HCT116 (cell line): ENCODE measurements at regions not wholly inside any gene's neighbourhood (a gene's known extent, or its start where the extent isn't known, plus 50 kb on each side); places are given as distances from the start of the nearest gene placed in this dataset.

Experiments
- ATAC-seq: fragments of 200-7000 bp; cut with Tn5 transposase; 2 replicates; pipeline ENCODE4 v1.9.1; 2020; ENCODE audit warnings: mild to moderate bottlenecking, moderate library complexity
- BruUV-seq: library from RNA; stranded (reverse); fragments of 400-500 nt; replicated peaks from 2 replicates; lab custom pipeline; 2021; lab: Mats Ljungman, UMichigan
- CTCF ChIA-PET: fragments of 300-600 bp; sonication (Branson Sonifier 250); formaldehyde crosslinking; loops from one replicate; lab custom pipeline; 2021; ENCODE audit warnings: antibody characterized with exemption; lab: Charles Lee
- POLR2A ChIA-PET: fragments of 300-600, 350-600 bp; sonication (Branson Sonifier 250); formaldehyde crosslinking; loops from one replicate; lab custom pipeline; 2021; ENCODE audit warnings: antibody characterized with exemption; lab: Charles Lee
- RAD21 ChIA-PET, 2 experiments: fragments of 300-600 bp; sonication (Branson Sonifier 250); formaldehyde crosslinking; loops; one replicate each; lab custom pipeline; 2023; ENCODE audit warnings: low total read pairs in 2 of 2; ENCODE audit not compliant: uncharacterized antibody in 2 of 2, unreplicated experiment in 2 of 2, low non-redundant PET in 1 of 2; lab: Charles Lee
- DNase-seq: peaks from one replicate; pipeline ENCODE4 v3.0.0-alpha.2; 2010; ENCODE audit warnings: low read depth, low spot score
- H2AFZ ChIP-seq: fragments of 200-600 bp; shearing (Covaris generic), sonication (generic); 2 replicates; pipeline ENCODE4 v1.6.1; 2017; ENCODE audit warnings: low read depth, mixed run types, mixed read lengths, antibody characterized with exemption, low read length; ENCODE audit not compliant: poor library complexity, severe bottlenecking
- H3K27ac ChIP-seq: 2 replicates; pipeline ENCODE4 v1.5.1; 2012; ENCODE audit warnings: low read depth, low read length
- H3K27me3 ChIP-seq: fragments of 200-600 bp; sonication (generic); 2 replicates; pipeline ENCODE4 v1.6.1; 2016; ENCODE audit warnings: mixed run types, low read length, mixed read lengths; ENCODE audit not compliant: insufficient read depth
- H3K36me3 ChIP-seq, 2 experiments: fragments of 200-500 bp in 1 of 2; fragments of 200-600 bp in 1 of 2; sonication (Bioruptor generic) in 1 of 2; sonication (generic) in 1 of 2; 2 replicates each; pipeline versions ENCODE4 v1.5.1 to v1.6.1; 2014 to 2016; ENCODE audit warnings: low read length in 2 of 2, inconsistent platforms in 1 of 2, mixed read lengths in 1 of 2, mixed run types in 1 of 2; ENCODE audit not compliant: insufficient read depth in 2 of 2, control insufficient read depth in 1 of 2
- H3K4me1 ChIP-seq, 2 experiments: fragments of 200-600 bp in 1 of 2; sonication (generic) in 1 of 2; 2 replicates each; pipeline versions ENCODE4 v1.5.1 to v1.6.1; 2012 to 2017; ENCODE audit warnings: low read length in 2 of 2, inconsistent platforms in 1 of 2, mild to moderate bottlenecking in 1 of 2, mixed read lengths in 1 of 2, mixed run types in 1 of 2, moderate library complexity in 1 of 2; ENCODE audit not compliant: insufficient read depth in 2 of 2, control insufficient read depth in 1 of 2
- H3K4me2 ChIP-seq: fragments of 200-600 bp; sonication (generic); 2 replicates; pipeline ENCODE4 v1.6.1; 2017; ENCODE audit warnings: mixed run types, low read length, mixed read lengths
- H3K4me3 ChIP-seq, 2 experiments: fragments of 200-600 bp in 1 of 2; sonication (generic) in 1 of 2; replicated peaks in 1 of 2; 2 replicates each; pipeline ENCODE4 v1.5.1; 2011 to 2016; ENCODE audit warnings: low read length in 2 of 2, control low read depth in 1 of 2, low read depth in 1 of 2, mild to moderate bottlenecking in 1 of 2, mixed read lengths in 1 of 2, mixed run types in 1 of 2
- H3K79me2 ChIP-seq: fragments of 200-600 bp; sonication (generic); 2 replicates; pipeline ENCODE4 v1.6.1; 2017; ENCODE audit warnings: mild to moderate bottlenecking, mixed run types, low read length, moderate library complexity, mixed read lengths; ENCODE audit not compliant: insufficient read depth
- H3K9ac ChIP-seq: fragments of 200-600 bp; sonication (generic); 2 replicates; pipeline ENCODE4 v1.6.1; 2016; ENCODE audit warnings: low read length, mixed read lengths
- H3K9me2 ChIP-seq: fragments of 200-600 bp; sonication (generic), shearing (Covaris generic); 2 replicates; pipeline ENCODE4 v1.6.1; 2017; ENCODE audit warnings: mixed run types, mild to moderate bottlenecking, moderate library complexity; ENCODE audit not compliant: insufficient read depth
- H3K9me3 ChIP-seq, 2 experiments: fragments of 200-500 bp in 1 of 2; fragments of 200-600 bp in 1 of 2; sonication (Bioruptor generic) in 1 of 2; sonication (generic) in 1 of 2; 2 replicates each; pipeline ENCODE4 v1.6.1; 2014 to 2017; ENCODE audit warnings: low read length in 2 of 2, mixed read lengths in 2 of 2, inconsistent platforms in 1 of 2, low read depth in 1 of 2, mild to moderate bottlenecking in 1 of 2, mixed run types in 1 of 2, moderate library complexity in 1 of 2; ENCODE audit not compliant: control insufficient read depth in 1 of 2, insufficient read depth in 1 of 2
- H4K20me1 ChIP-seq: fragments of 200-600 bp; sonication (generic), shearing (Covaris generic); 2 replicates; pipeline ENCODE4 v1.6.1; 2017; ENCODE audit warnings: mixed run types, mild to moderate bottlenecking, moderate library complexity; ENCODE audit not compliant: insufficient read depth
- ATF3 ChIP-seq: IDR thresholded peaks from 2 replicates; pipeline ENCODE4 v1.6.1; 2012
- CTCF ChIP-seq, 3 experiments: fragments of 200-600 bp in 1 of 3; sonication (generic) in 1 of 3; IDR thresholded peaks in 2 of 3; conservative IDR thresholded peaks in 1 of 3; 2 replicates each; pipeline ENCODE4 v1.5.1; 2012 to 2017; ENCODE audit warnings: low read depth in 2 of 3, low read length in 2 of 3, antibody characterized with exemption in 1 of 3, borderline replicate concordance in 1 of 3, control low read depth in 1 of 3, mild to moderate bottlenecking in 1 of 3, mixed read lengths in 1 of 3, mixed run types in 1 of 3, moderate library complexity in 1 of 3; ENCODE audit not compliant: insufficient read depth in 1 of 3
- EZH2 ChIP-seq: fragments of 200-600 bp; sonication (generic); IDR thresholded peaks from 2 replicates; pipeline ENCODE4 v1.6.1; 2017; ENCODE audit warnings: antibody characterized with exemption, mixed run types
- EZH2phosphoT487 ChIP-seq: fragments of 200-600 bp; IDR thresholded peaks from 2 replicates; pipeline ENCODE4 v1.6.1; 2018; ENCODE audit warnings: antibody characterized with exemption, borderline replicate concordance
- FOSL1 ChIP-seq: IDR thresholded peaks from 2 replicates; pipeline ENCODE4 v1.6.1; 2012; ENCODE audit warnings: low read depth
- RAD21 ChIP-seq: IDR thresholded peaks from 2 replicates; pipeline ENCODE4 v1.6.1; 2012; ENCODE audit warnings: low read depth, mild to moderate bottlenecking
- SP1 ChIP-seq: IDR thresholded peaks from 2 replicates; pipeline ENCODE4 v1.6.1; 2012; ENCODE audit warnings: low read depth
- SRF ChIP-seq: IDR thresholded peaks from 2 replicates; pipeline ENCODE4 v1.6.1; 2012; ENCODE audit warnings: low read depth
- ZFX ChIP-seq: fragments of 450-650 bp; IDR thresholded peaks from 2 replicates; pipeline ENCODE4 v1.6.1; 2017
- ZNF274 ChIP-seq: fragments of 200-500 bp; sonication (Bioruptor generic); IDR thresholded peaks from 2 replicates; pipeline ENCODE4 v1.6.1; 2014; ENCODE audit warnings: mild to moderate bottlenecking, low read depth, low read length, inconsistent platforms
- intact Hi-C: fragments of 100-400 bp; cut with micrococcal nuclease; formaldehyde crosslinking; loops from 2 replicates; pipeline ENCODE4 v1.10.0; 2022

GRCh38 chr20:51899674-51900073 is 97.4 kb upstream of the SALL4 start:
- Histone ChIP-seq H2AFZ (no peak overlapping the region), H3K4me3 (no peak overlapping the region), H3K36me3 (no peaks in the 10 kb centered on the region), H3K27ac (no peak overlapping the region), H3K9ac (no peak overlapping the region), H3K4me2 (no peak overlapping the region), H4K20me1 (no peaks in the 10 kb centered on the region), H3K9me2 (no peaks in the 10 kb centered on the region), H3K27me3 (no peaks in the 10 kb centered on the region), H3K4me1 (peaks cover 14 to 15% of the 10 kb centered on the region in 2 experiments; a peak in 3 of 4 replicates), H3K79me2 (no peaks in the 10 kb centered on the region), H3K9me3 (no peaks in the 10 kb centered on the region)
- ChIA-PET RAD21 (no interaction called here), POLR2A (no interaction called here), CTCF (no interaction called here)
- intact Hi-C loops = no loop called here
- no TSS peak for BruUV-seq
- ATAC-seq = peak; percentile 85
- peak in 2 of 3 experiments; percentile 11 to 21; a peak in 1 of 6 replicates for TF ChIP-seq CTCF (IDR thresholded peaks at IDR 0.05 in 2 of 3, conservative IDR thresholded peaks at IDR 0.05 in 1 of 3; ENCODE audit: borderline replicate concordance in 1 of 3, insufficient read depth in 1 of 3, low read depth in 2 of 3, low read length in 2 of 3)
- TF ChIP-seq ATF3 = no peak
- TF ChIP-seq SRF = no peak
- peak; percentile 16 for DNase-seq

- intact Hi-C loops = no loop called here
- Histone ChIP-seq H4K20me1 (no peaks in the 10 kb centered on the region), H3K4me1 (peaks cover 10 to 12% of the 10 kb centered on the region in 2 experiments; a peak in 3 of 4 replicates), H3K27ac (no peak overlapping the region), H3K36me3 (no peaks in the 10 kb centered on the region), H3K4me2 (no peak overlapping the region), H3K9me2 (no peaks in the 10 kb centered on the region), H3K79me2 (no peaks in the 10 kb centered on the region), H3K4me3 (no peak overlapping the region), H2AFZ (no peak overlapping the region), H3K9ac (no peak overlapping the region), H3K9me3 (no peaks in the 10 kb centered on the region), H3K27me3 (no peaks in the 10 kb centered on the region)
- CTCF ChIA-PET = no interaction called here
- ATAC-seq = no peak
- TF ChIP-seq SP1 (no peak), RAD21 (no peak), EZH2phosphoT487 (no peak), ZNF274 (no peak), CTCF (IDR thresholded peaks at IDR 0.05 in 2 of 3, conservative IDR thresholded peaks at IDR 0.05 in 1 of 3; ENCODE audit: borderline replicate concordance in 1 of 3, insufficient read depth in 1 of 3, low read depth in 2 of 3, low read length in 2 of 3) (no peak), ATF3 (no peak), ZFX (no peak), FOSL1 (no peak), SRF (no peak), EZH2 (no peak)
- POLR2A ChIA-PET = no interaction called here
- no peak for DNase-seq
- BruUV-seq = no TSS peak
- RAD21 ChIA-PET = no interaction called here
These were observed 96.5 kb upstream of the SALL4 start for GRCh38 chr20:51898788-51899187.
